ENCODE measurements at regions not wholly inside any gene's neighbourhood (a gene's known extent, or its start where the extent isn't known, plus 50 kb on each side); places are given as distances from the start of the nearest gene placed in this dataset.
"Not testable (repeated sequence)": the region's sequence is repeated elsewhere in the genome, so short reads cannot be mapped to it uniquely, and the experiment has no call there.

DNA sequence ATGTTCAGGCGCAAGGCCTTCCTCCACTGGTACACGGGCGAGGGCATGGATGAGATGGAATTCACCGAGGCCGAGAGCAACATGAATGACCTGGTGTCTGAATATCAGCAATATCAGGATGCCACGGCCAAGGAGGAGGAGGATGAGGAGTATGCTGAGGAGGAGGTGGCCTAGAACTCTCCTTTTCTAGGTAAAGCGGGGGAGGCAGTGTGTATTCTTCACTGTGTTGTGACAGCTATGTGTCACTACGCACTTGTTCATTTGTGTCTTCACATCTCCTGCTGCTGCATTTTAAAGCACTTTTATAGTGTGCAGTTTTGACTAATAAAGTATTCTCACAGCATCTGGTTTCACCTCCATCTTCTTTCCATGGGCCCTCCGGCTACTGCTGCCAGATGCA is 299.5 kb downstream of the CACNA1B start:
- H2BK15ac ChIP-seq (ENCODE audit: low read length); H2BK120ac ChIP-seq (replicated peaks; ENCODE audit: low read depth, low read length); H3K23me2 ChIP-seq (ENCODE audit: low read depth, low read length); H3K27me3 ChIP-seq (replicated peaks in 1 of 4; ENCODE audit: control insufficient read depth in 3 of 4, extremely low read depth in 1 of 4, insufficient read depth in 3 of 4, low read length in 3 of 4); H3K23ac ChIP-seq (ENCODE audit: insufficient read length); H3K56ac ChIP-seq (replicated peaks; ENCODE audit: insufficient read length, low read depth, low read length); H3K4me1 ChIP-seq (replicated peaks in 1 of 4; ENCODE audit: control insufficient read depth in 3 of 4, insufficient read depth in 4 of 4, low read length in 3 of 4); CTCF ChIA-PET (ENCODE audit: partially characterized antibody); H2BK12ac ChIP-seq (ENCODE audit: low read depth, low read length); H3K79me1 ChIP-seq (ENCODE audit: low read depth, low read length); H3K18ac ChIP-seq (ENCODE audit: extremely low read depth, low read length); H3K4me2 ChIP-seq (ENCODE audit: insufficient read depth in 1 of 2, low read depth in 2 of 2, low read length in 2 of 2); H3K9ac ChIP-seq (replicated peaks in 1 of 4; ENCODE audit: extremely low read depth in 1 of 4, low read depth in 3 of 4, low read length in 3 of 4); H3K14ac ChIP-seq (ENCODE audit: insufficient read length); H3K4ac ChIP-seq (replicated peaks; ENCODE audit: insufficient read length, low read depth, low read length); H4K5ac ChIP-seq (ENCODE audit: insufficient read length, low read depth, low read length); H4K20me1 ChIP-seq (replicated peaks in 1 of 2; ENCODE audit: control insufficient read depth in 1 of 2, insufficient read depth in 2 of 2, low read length in 2 of 2); H4K8ac ChIP-seq (ENCODE audit: extremely low read depth, insufficient read depth, low read length); FAIRE-seq; H2AFZ ChIP-seq (ENCODE audit: low read length); H2BK20ac ChIP-seq (ENCODE audit: low read length); DNase-seq (ENCODE audit: low read depth in 1 of 2, low spot score in 2 of 2); H3K36me3 ChIP-seq (ENCODE audit: control insufficient read depth in 2 of 4, insufficient read depth in 4 of 4, low read length in 3 of 4); POLR2A ChIA-PET (ENCODE audit: partially characterized antibody); H2BK5ac ChIP-seq (ENCODE audit: low read depth, low read length); H3K4me3 ChIP-seq (ENCODE audit: extremely low read depth in 1 of 4, insufficient read depth in 2 of 4, low read depth in 3 of 4, low read length in 4 of 4); H3K79me2 ChIP-seq (ENCODE audit: control insufficient read depth in 1 of 2, insufficient read depth in 2 of 2, low read length in 2 of 2); H2AK5ac ChIP-seq (ENCODE audit: low read depth, low read length); H3K27ac ChIP-seq (ENCODE audit: low read depth, low read length); H4K91ac ChIP-seq (replicated peaks; ENCODE audit: insufficient read length, low read length): not testable (repeated sequence)
- H3K9me3 ChIP-seq (ENCODE audit: insufficient read depth in 2 of 2, low read depth in 1 of 2, low read length in 1 of 2) = peaks cover 7 to 44% of the 10 kb centered on the region in 2 experiments; a peak in 3 of 4 replicates
- 81% methylated on average over 9 of the region's 9 CpGs; no CpG with 5 or more reads in 1 of the 2 experiments for WGBS, 2 experiments (ENCODE audit: extremely low coverage in 1 of 2, insufficient coverage in 1 of 2, insufficient read length in 1 of 2, insufficient replicate concordance in 2 of 2, low coverage in 1 of 2, low lambda C conversion rate in 2 of 2, missing lambda C conversion rate in 1 of 2)
